ENCODE measurements at regions not wholly inside any gene's neighbourhood (a gene's known extent, or its start where the extent isn't known, plus 50 kb on each side); places are given as distances from the start of the nearest gene placed in this dataset.

- Histone ChIP-seq H3K27me3 (ENCODE audit: control insufficient read depth, insufficient read depth, low read length) (no peaks in the 10 kb centered on the region), H3K27ac (ENCODE audit: low read length) (no peak overlapping the region), H3K4me3 (ENCODE audit: low read length) (no peak overlapping the region), H3K4me1 (ENCODE audit: control insufficient read depth, insufficient read depth, low read length) (no peaks in the 10 kb centered on the region), H3K9me3 (replicated peaks; ENCODE audit: control insufficient read depth, low read depth, low read length) (no peaks in the 10 kb centered on the region), H3K36me3 (ENCODE audit: control insufficient read depth, insufficient read depth, low read length) (no peaks in the 10 kb centered on the region)
- no peak for DNase-seq
- WGBS (ENCODE audit: insufficient coverage): no CpG with 5 or more reads among the region's 2 CpGs
These were observed 125.1 kb downstream of the RAP2A start for GRCh38 chr13:97559030-97559429.

DNA sequence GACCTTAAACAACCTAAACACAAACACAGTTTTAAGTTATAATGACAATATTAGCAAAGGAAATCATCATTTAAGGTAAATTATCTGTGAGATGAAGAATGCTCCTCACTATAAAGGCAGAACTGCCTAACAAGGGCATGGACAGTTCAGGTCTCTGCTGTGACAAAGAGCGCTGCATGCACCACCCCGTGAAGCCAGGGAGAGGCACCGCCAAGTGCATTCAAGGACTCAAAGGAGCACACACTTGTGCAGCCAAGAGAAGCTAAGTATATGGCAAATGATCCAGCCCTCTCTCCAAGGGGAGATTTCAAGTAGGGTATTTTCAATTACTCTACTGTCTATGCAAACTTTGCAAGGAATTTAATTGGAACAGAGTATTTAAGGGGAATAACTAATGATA is 126.0 kb downstream of the RAP2A start:
- Histone ChIP-seq H3K27ac (ENCODE audit: low read length) (no peak overlapping the region), H3K9me3 (replicated peaks; ENCODE audit: control insufficient read depth, low read depth, low read length) (no peaks in the 10 kb centered on the region), H3K36me3 (ENCODE audit: control insufficient read depth, insufficient read depth, low read length) (no peaks in the 10 kb centered on the region), H3K4me1 (ENCODE audit: control insufficient read depth, insufficient read depth, low read length) (no peaks in the 10 kb centered on the region), H3K4me3 (ENCODE audit: low read length) (no peak overlapping the region), H3K27me3 (ENCODE audit: control insufficient read depth, insufficient read depth, low read length) (no peaks in the 10 kb centered on the region)
- DNase-seq: no peak
- WGBS (ENCODE audit: insufficient coverage): no CpG with 5 or more reads among the region's 3 CpGs

- no peaks in the 10 kb centered on the region for H3K9me3 ChIP-seq (replicated peaks; ENCODE audit: control insufficient read depth, low read depth, low read length)
- WGBS (ENCODE audit: insufficient coverage): no CpG with 5 or more reads among the region's 1 CpG
- no peak overlapping the region for H3K4me3 ChIP-seq (ENCODE audit: low read length)
- DNase-seq: no peak
- no peaks in the 10 kb centered on the region for H3K27me3 ChIP-seq (ENCODE audit: control insufficient read depth, insufficient read depth, low read length)
- peaks cover 2% of the 10 kb centered on the region for H3K4me1 ChIP-seq (ENCODE audit: control insufficient read depth, insufficient read depth, low read length)
- no peaks in the 10 kb centered on the region for H3K36me3 ChIP-seq (ENCODE audit: control insufficient read depth, insufficient read depth, low read length)
- no peak overlapping the region for H3K27ac ChIP-seq (ENCODE audit: low read length)
These were observed 127.2 kb downstream of the RAP2A start for GRCh38 chr13:97561182-97561581.

DNA sequence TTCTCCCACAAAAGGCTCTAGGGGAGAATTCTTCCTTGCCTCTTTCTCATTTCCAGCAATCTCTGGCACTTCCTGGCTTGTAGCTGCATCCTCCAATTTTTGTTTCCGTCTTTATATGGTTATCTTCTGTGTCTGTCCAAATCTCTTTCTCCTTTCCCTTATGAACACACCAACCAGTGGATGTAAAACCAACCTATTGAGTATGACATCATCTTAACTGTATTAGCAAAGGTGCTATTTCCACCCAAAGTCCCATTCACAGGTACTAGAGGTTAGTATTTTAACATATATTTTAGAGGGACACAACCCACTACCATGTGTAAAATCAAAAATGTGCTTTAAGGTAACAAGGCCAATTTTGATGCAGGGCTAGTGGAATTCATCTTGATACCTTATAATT is 129.0 kb downstream of the RAP2A start:
- Histone ChIP-seq H3K9me3 (replicated peaks; ENCODE audit: control insufficient read depth, low read depth, low read length) (no peaks in the 10 kb centered on the region), H3K4me3 (ENCODE audit: low read length) (no peak overlapping the region), H3K27ac (ENCODE audit: low read length) (no peak overlapping the region), H3K4me1 (ENCODE audit: control insufficient read depth, insufficient read depth, low read length) (peaks cover 2% of the 10 kb centered on the region), H3K36me3 (ENCODE audit: control insufficient read depth, insufficient read depth, low read length) (no peaks in the 10 kb centered on the region), H3K27me3 (ENCODE audit: control insufficient read depth, insufficient read depth, low read length) (no peaks in the 10 kb centered on the region)
- DNase-seq: no peak
- no CpG with 5 or more reads among the region's 1 CpG for WGBS (ENCODE audit: insufficient coverage)

GRCh38 chr13:97564956-97565355 is 131.0 kb downstream of the RAP2A start:
- no peaks in the 10 kb centered on the region for H3K27me3 ChIP-seq (ENCODE audit: control insufficient read depth, insufficient read depth, low read length)
- H3K4me3 ChIP-seq (ENCODE audit: low read length): no peak overlapping the region
- H3K9me3 ChIP-seq (replicated peaks; ENCODE audit: control insufficient read depth, low read depth, low read length): no peaks in the 10 kb centered on the region
- DNase-seq: no peak
- H3K27ac ChIP-seq (ENCODE audit: low read length): no peak overlapping the region
- H3K4me1 ChIP-seq (ENCODE audit: control insufficient read depth, insufficient read depth, low read length): peaks cover 14% of the 10 kb centered on the region
- H3K36me3 ChIP-seq (ENCODE audit: control insufficient read depth, insufficient read depth, low read length): no peaks in the 10 kb centered on the region
- WGBS (ENCODE audit: insufficient coverage): 35% methylated on average over 3 of the region's 5 CpGs

DNA sequence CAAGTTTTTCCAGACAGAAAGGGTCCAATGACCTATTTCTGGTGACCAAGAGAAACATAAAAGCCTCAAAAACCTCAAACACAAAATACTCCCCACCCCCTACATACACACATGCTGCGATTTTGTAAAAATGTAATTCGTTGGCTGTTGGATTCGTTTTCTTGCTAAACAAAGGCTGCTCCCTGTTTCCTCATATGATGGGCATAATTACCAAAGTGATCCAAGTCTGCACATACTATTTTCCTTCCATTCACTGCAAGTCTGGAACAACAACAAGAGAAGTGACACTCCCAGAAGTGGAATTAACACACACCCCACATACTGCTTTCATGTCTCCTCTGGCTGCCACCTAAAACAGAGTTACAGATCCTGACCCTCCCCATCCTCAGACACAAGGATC is 131.9 kb downstream of the RAP2A start:
- no peak for DNase-seq
- Histone ChIP-seq H3K36me3 (ENCODE audit: control insufficient read depth, insufficient read depth, low read length) (no peaks in the 10 kb centered on the region), H3K27me3 (ENCODE audit: control insufficient read depth, insufficient read depth, low read length) (no peaks in the 10 kb centered on the region), H3K9me3 (replicated peaks; ENCODE audit: control insufficient read depth, low read depth, low read length) (no peaks in the 10 kb centered on the region), H3K4me1 (ENCODE audit: control insufficient read depth, insufficient read depth, low read length) (peaks cover 18% of the 10 kb centered on the region), H3K4me3 (ENCODE audit: low read length) (no peak overlapping the region), H3K27ac (ENCODE audit: low read length) (no peak overlapping the region)
- 83% methylated on average over 1 of the region's 3 CpGs for WGBS (ENCODE audit: insufficient coverage)

DNA sequence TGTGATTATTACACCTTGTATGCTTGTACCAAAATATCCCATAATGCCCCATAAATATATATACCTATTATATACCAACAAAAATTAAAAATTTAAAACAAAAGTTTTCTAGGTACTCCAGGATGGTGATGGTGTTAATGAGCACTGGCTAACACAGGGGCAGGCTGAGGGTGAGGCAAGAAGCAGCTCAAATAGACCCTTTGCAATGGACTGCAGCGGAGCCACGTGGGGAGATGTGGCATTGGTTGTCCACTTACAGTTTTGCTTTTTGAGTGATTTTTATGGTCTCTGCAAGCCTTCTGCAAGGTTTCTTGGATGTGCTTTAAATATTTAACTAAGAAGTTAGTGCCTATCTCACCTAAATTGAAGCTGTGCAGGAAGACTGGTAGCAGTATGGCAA is 132.9 kb downstream of the RAP2A start:
- H3K27ac ChIP-seq (ENCODE audit: low read length): no peak overlapping the region
- no peaks in the 10 kb centered on the region for H3K36me3 ChIP-seq (ENCODE audit: control insufficient read depth, insufficient read depth, low read length)
- H3K4me1 ChIP-seq (ENCODE audit: control insufficient read depth, insufficient read depth, low read length): peaks cover 18% of the 10 kb centered on the region
- H3K27me3 ChIP-seq (ENCODE audit: control insufficient read depth, insufficient read depth, low read length): no peaks in the 10 kb centered on the region
- no peak overlapping the region for H3K4me3 ChIP-seq (ENCODE audit: low read length)
- 100% methylated on average over 2 of the region's 2 CpGs for WGBS (ENCODE audit: insufficient coverage)
- DNase-seq: no peak
- no peaks in the 10 kb centered on the region for H3K9me3 ChIP-seq (replicated peaks; ENCODE audit: control insufficient read depth, low read depth, low read length)

- Histone ChIP-seq H3K4me3 (ENCODE audit: low read length) (no peak overlapping the region), H3K4me1 (ENCODE audit: control insufficient read depth, insufficient read depth, low read length) (peaks cover 18% of the 10 kb centered on the region), H3K27ac (ENCODE audit: low read length) (no peak overlapping the region), H3K27me3 (ENCODE audit: control insufficient read depth, insufficient read depth, low read length) (no peaks in the 10 kb centered on the region), H3K9me3 (replicated peaks; ENCODE audit: control insufficient read depth, low read depth, low read length) (no peaks in the 10 kb centered on the region), H3K36me3 (ENCODE audit: control insufficient read depth, insufficient read depth, low read length) (no peaks in the 10 kb centered on the region)
- DNase-seq: no peak
- WGBS (ENCODE audit: insufficient coverage): no CpG with 5 or more reads among the region's 3 CpGs
These were observed 133.7 kb downstream of the RAP2A start for GRCh38 chr13:97567510-97568243.

DNA sequence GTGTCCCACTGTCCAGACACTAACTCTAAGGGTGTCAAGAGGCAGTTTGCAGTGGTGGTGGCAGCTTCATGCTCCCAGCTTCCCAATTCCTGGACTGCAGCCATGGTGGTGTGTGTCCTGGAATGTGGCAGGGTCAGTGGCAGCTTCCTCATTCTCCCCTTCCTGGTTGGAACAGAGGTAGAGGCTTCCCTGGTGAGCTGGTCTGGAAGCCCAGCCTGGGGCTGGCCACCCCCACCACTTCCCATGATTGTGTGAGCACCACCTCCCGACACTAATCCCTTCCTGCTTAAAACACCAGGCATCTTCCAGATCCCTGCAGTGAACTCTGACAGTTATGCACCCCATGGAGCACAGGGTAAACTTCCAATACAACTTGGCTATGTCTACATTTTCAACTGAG is 134.9 kb downstream of the RAP2A start:
- 75% methylated on average over 1 of the region's 1 CpG for WGBS (ENCODE audit: insufficient coverage)
- Histone ChIP-seq H3K9me3 (replicated peaks; ENCODE audit: control insufficient read depth, low read depth, low read length) (no peaks in the 10 kb centered on the region), H3K27me3 (ENCODE audit: control insufficient read depth, insufficient read depth, low read length) (no peaks in the 10 kb centered on the region), H3K27ac (ENCODE audit: low read length) (no peak overlapping the region), H3K4me3 (ENCODE audit: low read length) (no peak overlapping the region), H3K36me3 (ENCODE audit: control insufficient read depth, insufficient read depth, low read length) (no peaks in the 10 kb centered on the region), H3K4me1 (ENCODE audit: control insufficient read depth, insufficient read depth, low read length) (peaks cover 18% of the 10 kb centered on the region)
- DNase-seq: no peak

- DNase-seq: peak; percentile 35
- Histone ChIP-seq H3K36me3 (ENCODE audit: control insufficient read depth, insufficient read depth, low read length) (no peaks in the 10 kb centered on the region), H3K9me3 (replicated peaks; ENCODE audit: control insufficient read depth, low read depth, low read length) (no peaks in the 10 kb centered on the region), H3K4me1 (ENCODE audit: control insufficient read depth, insufficient read depth, low read length) (peaks cover 18% of the 10 kb centered on the region), H3K27ac (ENCODE audit: low read length) (no peak overlapping the region), H3K4me3 (ENCODE audit: low read length) (no peak overlapping the region), H3K27me3 (ENCODE audit: control insufficient read depth, insufficient read depth, low read length) (no peaks in the 10 kb centered on the region)
- 35% methylated on average over 5 of the region's 8 CpGs for WGBS (ENCODE audit: insufficient coverage)
These were observed 135.9 kb downstream of the RAP2A start for GRCh38 chr13:97569841-97570240.

DNA sequence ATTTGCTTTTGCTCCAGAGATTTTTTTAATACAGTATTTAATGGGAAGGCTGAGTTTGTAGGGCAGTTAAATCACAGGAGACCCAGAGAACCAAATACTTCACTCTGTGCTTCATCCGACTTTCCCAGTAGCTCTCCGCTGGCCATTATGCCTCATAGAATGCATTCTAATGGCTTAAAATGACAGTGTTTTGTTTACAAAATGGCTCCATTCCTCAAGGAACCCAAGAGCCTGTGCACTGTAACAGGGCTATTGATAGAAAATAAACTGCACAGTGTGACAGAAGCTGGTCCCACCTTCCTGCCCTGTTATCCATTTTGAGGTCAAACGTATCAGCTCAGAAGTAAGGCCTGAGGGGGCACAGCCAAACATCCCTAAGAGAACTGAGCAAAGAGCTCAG is 136.5 kb downstream of the RAP2A start:
- no peak for DNase-seq
- WGBS (ENCODE audit: insufficient coverage): no CpG with 5 or more reads among the region's 3 CpGs

More for the DNA sequence above, 136.5 kb downstream of the RAP2A start:
- Histone ChIP-seq H3K36me3 (ENCODE audit: control insufficient read depth, insufficient read depth, low read length) (no peaks in the 10 kb centered on the region), H3K27ac (ENCODE audit: low read length) (no peak overlapping the region), H3K27me3 (ENCODE audit: control insufficient read depth, insufficient read depth, low read length) (no peaks in the 10 kb centered on the region), H3K9me3 (replicated peaks; ENCODE audit: control insufficient read depth, low read depth, low read length) (no peaks in the 10 kb centered on the region), H3K4me1 (ENCODE audit: control insufficient read depth, insufficient read depth, low read length) (peaks cover 17% of the 10 kb centered on the region), H3K4me3 (ENCODE audit: low read length) (no peak overlapping the region)

Data from muscle of leg (tissue), 3 donors.